ENCODE measurements at regions not wholly inside any gene's neighbourhood (a gene's known extent, or its start where the extent isn't known, plus 50 kb on each side); places are given as distances from the start of the nearest gene placed in this dataset.

- no peak for DNase-seq
- TF ChIP-seq EZH2phosphoT487 (IDR thresholded peaks at IDR 0.05; ENCODE audit: borderline replicate concordance, low read length) (no peak), CTCF (conservative IDR thresholded peaks at IDR 0.05; ENCODE audit: low read depth, low read length) (no peak), EZH2 (IDR thresholded peaks at IDR 0.05; ENCODE audit: low read length, unreplicated experiment) (no peak)
- Histone ChIP-seq H3K4me1 (ENCODE audit: insufficient read depth, low read length) (no peaks in the 10 kb centered on the region), H3K27me3 (ENCODE audit: low read length) (peaks cover 64% of the 10 kb centered on the region), H3K27ac (ENCODE audit: low read length) (no peak overlapping the region), H3F3A (ENCODE audit: low read length, unreplicated experiment) (no peaks in the 10 kb centered on the region), H3K9me3 (ENCODE audit: low read length) (no peaks in the 10 kb centered on the region), H3K9ac (ENCODE audit: low read length) (no peak overlapping the region), H3K79me2 (ENCODE audit: low read length) (no peaks in the 10 kb centered on the region), H3K9me2 (replicated peaks; ENCODE audit: low read length) (no peaks in the 10 kb centered on the region), H3K4me2 (ENCODE audit: low read length) (no peak overlapping the region), H4K20me1 (ENCODE audit: low read length) (no peaks in the 10 kb centered on the region), H3K4me3 (ENCODE audit: low read length) (no peak overlapping the region), H3K36me3 (ENCODE audit: low read depth, low read length) (no peaks in the 10 kb centered on the region), H2AFZ (ENCODE audit: low read length) (no peak overlapping the region)
- ChIA-PET CTCF (no interaction called here), POLR2A (ENCODE audit: unreplicated experiment) (no interaction called here)
- no peak for ATAC-seq
- intact Hi-C loops (cut with micrococcal nuclease), result no loop called here
- no TSS peak for BruUV-seq (replicated peaks)
Measured at GRCh38 chr18:76668546-76668945, 153.8 kb upstream of the ZNF236 start.

GRCh38 chr18:76668119-76668518, 154.2 kb upstream of the ZNF236 start:
- DNase-seq, result no peak
- CTCF ChIA-PET, result no interaction called here
- H2AFZ ChIP-seq (ENCODE audit: low read length), result no peak overlapping the region
- no peak overlapping the region for H3K4me3 ChIP-seq (ENCODE audit: low read length)
- BruUV-seq (replicated peaks), result no TSS peak
- no peak overlapping the region for H3K4me2 ChIP-seq (ENCODE audit: low read length)
- no peaks in the 10 kb centered on the region for H4K20me1 ChIP-seq (ENCODE audit: low read length)
- H3K36me3 ChIP-seq (ENCODE audit: low read depth, low read length), result no peaks in the 10 kb centered on the region
- intact Hi-C loops (cut with micrococcal nuclease), result no loop called here
- H3K4me1 ChIP-seq (ENCODE audit: insufficient read depth, low read length), result no peaks in the 10 kb centered on the region
- no peak overlapping the region for H3K27ac ChIP-seq (ENCODE audit: low read length)
- peaks cover 60% of the 10 kb centered on the region for H3K27me3 ChIP-seq (ENCODE audit: low read length)
- H3F3A ChIP-seq (ENCODE audit: low read length, unreplicated experiment), result no peaks in the 10 kb centered on the region
- no peak overlapping the region for H3K9ac ChIP-seq (ENCODE audit: low read length)
- no peaks in the 10 kb centered on the region for H3K79me2 ChIP-seq (ENCODE audit: low read length)
- POLR2A ChIA-PET (ENCODE audit: unreplicated experiment), result no interaction called here
- no peaks in the 10 kb centered on the region for H3K9me3 ChIP-seq (ENCODE audit: low read length)
- no peaks in the 10 kb centered on the region for H3K9me2 ChIP-seq (replicated peaks; ENCODE audit: low read length)
- no peak for TF ChIP-seq CTCF (conservative IDR thresholded peaks at IDR 0.05; ENCODE audit: low read depth, low read length)
- no peak for TF ChIP-seq EZH2 (IDR thresholded peaks at IDR 0.05; ENCODE audit: low read length, unreplicated experiment)
- no peak for TF ChIP-seq EZH2phosphoT487 (IDR thresholded peaks at IDR 0.05; ENCODE audit: borderline replicate concordance, low read length)
- no peak for ATAC-seq

GRCh38 chr18:76667603-76668002, 154.8 kb upstream of the ZNF236 start:
- ChIA-PET CTCF (no interaction called here), POLR2A (ENCODE audit: unreplicated experiment) (no interaction called here)
- Histone ChIP-seq H3K36me3 (ENCODE audit: low read depth, low read length) (no peaks in the 10 kb centered on the region), H3F3A (ENCODE audit: low read length, unreplicated experiment) (no peaks in the 10 kb centered on the region), H3K79me2 (ENCODE audit: low read length) (no peaks in the 10 kb centered on the region), H3K4me1 (ENCODE audit: insufficient read depth, low read length) (no peaks in the 10 kb centered on the region), H3K4me2 (ENCODE audit: low read length) (no peak overlapping the region), H3K27ac (ENCODE audit: low read length) (no peak overlapping the region), H3K4me3 (ENCODE audit: low read length) (no peak overlapping the region), H4K20me1 (ENCODE audit: low read length) (no peaks in the 10 kb centered on the region), H3K9me3 (ENCODE audit: low read length) (no peaks in the 10 kb centered on the region), H3K9me2 (replicated peaks; ENCODE audit: low read length) (no peaks in the 10 kb centered on the region), H3K9ac (ENCODE audit: low read length) (no peak overlapping the region), H2AFZ (ENCODE audit: low read length) (no peak overlapping the region), H3K27me3 (ENCODE audit: low read length) (peaks cover 57% of the 10 kb centered on the region)
- ATAC-seq (no peak), DNase-seq (no peak)
- intact Hi-C loops (cut with micrococcal nuclease), result no loop called here
- TF ChIP-seq CTCF (conservative IDR thresholded peaks at IDR 0.05; ENCODE audit: low read depth, low read length) (no peak), EZH2phosphoT487 (IDR thresholded peaks at IDR 0.05; ENCODE audit: borderline replicate concordance, low read length) (no peak), EZH2 (IDR thresholded peaks at IDR 0.05; ENCODE audit: low read length, unreplicated experiment) (no peak)
- no TSS peak for BruUV-seq (replicated peaks)
